22Rv1 (cell line): ENCODE measurements at regions not wholly inside any gene's neighbourhood (a gene's known extent, or its start where the extent isn't known, plus 50 kb on each side); places are given as distances from the start of the nearest gene placed in this dataset.

Experiments used
- ZFX ChIP-seq: fragments of 450-650 bp; IDR thresholded peaks from 2 replicates; pipeline ENCODE4 v1.6.1; 2017; ENCODE audit warnings: antibody characterized with exemption, borderline replicate concordance
- TF ChIP-seq, protein P1 (sequence below): fragments of 450-650 bp; IDR thresholded peaks from 2 replicates; pipeline ENCODE4 v1.5.1; 2017; ENCODE audit warnings: mild to moderate bottlenecking

GRCh38 chr12:131210506-131211339, 257.0 kb downstream of the ADGRD1 start:
- TF ChIP-seq, protein P1, sequence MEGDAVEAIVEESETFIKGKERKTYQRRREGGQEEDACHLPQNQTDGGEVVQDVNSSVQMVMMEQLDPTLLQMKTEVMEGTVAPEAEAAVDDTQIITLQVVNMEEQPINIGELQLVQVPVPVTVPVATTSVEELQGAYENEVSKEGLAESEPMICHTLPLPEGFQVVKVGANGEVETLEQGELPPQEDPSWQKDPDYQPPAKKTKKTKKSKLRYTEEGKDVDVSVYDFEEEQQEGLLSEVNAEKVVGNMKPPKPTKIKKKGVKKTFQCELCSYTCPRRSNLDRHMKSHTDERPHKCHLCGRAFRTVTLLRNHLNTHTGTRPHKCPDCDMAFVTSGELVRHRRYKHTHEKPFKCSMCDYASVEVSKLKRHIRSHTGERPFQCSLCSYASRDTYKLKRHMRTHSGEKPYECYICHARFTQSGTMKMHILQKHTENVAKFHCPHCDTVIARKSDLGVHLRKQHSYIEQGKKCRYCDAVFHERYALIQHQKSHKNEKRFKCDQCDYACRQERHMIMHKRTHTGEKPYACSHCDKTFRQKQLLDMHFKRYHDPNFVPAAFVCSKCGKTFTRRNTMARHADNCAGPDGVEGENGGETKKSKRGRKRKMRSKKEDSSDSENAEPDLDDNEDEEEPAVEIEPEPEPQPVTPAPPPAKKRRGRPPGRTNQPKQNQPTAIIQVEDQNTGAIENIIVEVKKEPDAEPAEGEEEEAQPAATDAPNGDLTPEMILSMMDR: no peak
- TF ChIP-seq ZFX: no peak
